ACHN (cell line): ENCODE measurements at regions not wholly inside any gene's neighbourhood (a gene's known extent, or its start where the extent isn't known, plus 50 kb on each side); places are given as distances from the start of the nearest gene placed in this dataset.

Experiments used
- DNase-seq: peaks from one replicate; pipeline ENCODE4 v3.0.0-alpha.2; 2015
- in situ Hi-C: cut with HindIII; loops from 2 replicates; pipeline ENCODE4 v1.10.0; 2017; ENCODE audit warnings: low sequenced_read_pairs, low pct_ligation_motif_present, low pct_unique_long_range_greater_than_20kb

- in situ Hi-C loops = no loop called here
- no peak for DNase-seq
Measured at GRCh38 chr13:68676513-68677115, 1431.0 kb upstream of the ATXN8OS start.

- no peak for DNase-seq
- in situ Hi-C loops = no loop called here
Measured at GRCh38 chr13:68675209-68675608, 1432.4 kb upstream of the ATXN8OS start.

GRCh38 chr13:68667863-68668262, 1437.7 kb upstream of the PCDH9 start:
- in situ Hi-C loops = no loop called here

GRCh38 chr13:68666774-68667397, 1436.8 kb upstream of the PCDH9 start:
- no peak for DNase-seq

More at GRCh38 chr13:68667863-68668262, 1437.7 kb upstream of the PCDH9 start:
- DNase-seq = no peak

GRCh38 chr13:68645814-68646213, 1415.7 kb upstream of the PCDH9 start:
- no peak for DNase-seq
- in situ Hi-C loops = no loop called here

More at GRCh38 chr13:68666774-68667397, 1436.8 kb upstream of the PCDH9 start:
- in situ Hi-C loops = no loop called here

GRCh38 chr13:68644611-68645010, 1414.5 kb upstream of the PCDH9 start:
- in situ Hi-C loops = no loop called here
- no peak for DNase-seq

GRCh38 chr13:68636784-68637183, 1406.6 kb upstream of the PCDH9 start:
- in situ Hi-C loops = no loop called here

GRCh38 chr13:68628994-68629393, 1398.9 kb upstream of the PCDH9 start:
- no peak for DNase-seq
- in situ Hi-C loops = no loop called here

More at GRCh38 chr13:68636784-68637183, 1406.6 kb upstream of the PCDH9 start:
- no peak for DNase-seq

- in situ Hi-C loops = no loop called here
- DNase-seq = no peak
Measured at GRCh38 chr13:68627379-68627778, 1397.2 kb upstream of the PCDH9 start.

- DNase-seq = no peak
- in situ Hi-C loops = no loop called here
Measured at GRCh38 chr13:68616600-68617222, 1386.6 kb upstream of the PCDH9 start.

- in situ Hi-C loops = no loop called here
- DNase-seq = no peak
Measured at GRCh38 chr13:68609661-68610060, 1379.5 kb upstream of the PCDH9 start.

- in situ Hi-C loops = no loop called here
- DNase-seq = no peak
Measured at GRCh38 chr13:68608147-68608546, 1378.0 kb upstream of the PCDH9 start.

GRCh38 chr13:68597641-68598040, 1367.5 kb upstream of the PCDH9 start:
- no peak for DNase-seq
- in situ Hi-C loops = no loop called here

GRCh38 chr13:68588623-68589022, 1358.5 kb upstream of the PCDH9 start:
- DNase-seq = no peak
- in situ Hi-C loops = no loop called here

GRCh38 chr13:68584776-68585175, 1354.6 kb upstream of the PCDH9 start:
- no peak for DNase-seq
- in situ Hi-C loops = no loop called here

- no peak for DNase-seq
- in situ Hi-C loops = no loop called here
Measured at GRCh38 chr13:68574053-68574452, 1343.9 kb upstream of the PCDH9 start.

- DNase-seq = peak; percentile 10
- in situ Hi-C loops = no loop called here
Measured at GRCh38 chr13:68551701-68552522, 1321.8 kb upstream of the PCDH9 start.

GRCh38 chr13:68550330-68550729, 1320.2 kb upstream of the PCDH9 start:
- no peak for DNase-seq
- in situ Hi-C loops = no loop called here

- in situ Hi-C loops = no loop called here
Measured at GRCh38 chr13:68540244-68540643, 1310.1 kb upstream of the PCDH9 start.

More at GRCh38 chr13:68540244-68540643, 1310.1 kb upstream of the PCDH9 start:
- DNase-seq = no peak
